GM10266 (cell line): ENCODE measurements at regions not wholly inside any gene's neighbourhood (a gene's known extent, or its start where the extent isn't known, plus 50 kb on each side); places are given as distances from the start of the nearest gene placed in this dataset.

Experiments
- DNase-seq: peaks from one replicate; pipeline ENCODE4 v3.0.0; 2012; ENCODE audit errors: extremely low spot score
- CTCF ChIP-seq: IDR thresholded peaks from 2 replicates; pipeline ENCODE4 v1.5.1; 2012; ENCODE audit warnings: mild to moderate bottlenecking, low read depth; ENCODE audit not compliant: control insufficient read depth, insufficient read depth; ENCODE audit errors: missing control alignments

GRCh38 chr20:24321973-24322372 is 147.5 kb upstream of the SYNDIG1 start:
- TF ChIP-seq CTCF, result no peak
- no peak for DNase-seq

- DNase-seq, result no peak
- TF ChIP-seq CTCF, result no peak
Observed at GRCh38 chr20:24318569-24319352, 150.7 kb upstream of the SYNDIG1 start.

- no peak for TF ChIP-seq CTCF
- no peak for DNase-seq
Observed at GRCh38 chr20:24317224-24317623, 152.2 kb upstream of the SYNDIG1 start.

GRCh38 chr20:24316731-24317130 is 152.7 kb upstream of the SYNDIG1 start:
- DNase-seq, result no peak
- no peak for TF ChIP-seq CTCF

- no peak for DNase-seq
- TF ChIP-seq CTCF, result no peak
Observed at GRCh38 chr20:24314053-24314452, 155.4 kb upstream of the SYNDIG1 start.

- no peak for DNase-seq
Observed at GRCh38 chr20:24309596-24309995, 159.8 kb upstream of the SYNDIG1 start.

More at GRCh38 chr20:24309596-24309995, 159.8 kb upstream of the SYNDIG1 start:
- TF ChIP-seq CTCF, result no peak
